UCSD-AML1 (cell line): ENCODE measurements at regions not wholly inside any gene's neighbourhood (a gene's known extent, or its start where the extent isn't known, plus 50 kb on each side); places are given as distances from the start of the nearest gene placed in this dataset.

Experiments
- DNase-seq: peaks from one replicate; lab custom pipeline; 2025; ENCODE audit not compliant: unreplicated experiment; lab: John Stamatoyannopoulos, UW

- DNase-seq = no peak
Measured at GRCh38 chr12:108029051-108029835, 99.8 kb upstream of the WSCD2 start.

GRCh38 chr12:108033090-108033489 lies 96.0 kb upstream of the WSCD2 start:
- DNase-seq = no peak

- no peak for DNase-seq
Measured at GRCh38 chr12:108035372-108035771, 93.7 kb upstream of the WSCD2 start.

GRCh38 chr12:108037960-108038359 lies 91.1 kb upstream of the WSCD2 start:
- no peak for DNase-seq

- no peak for DNase-seq
Measured at GRCh38 chr12:108039794-108040193, 89.3 kb upstream of the WSCD2 start.

- DNase-seq = no peak
Measured at GRCh38 chr12:108040947-108041346, 88.1 kb upstream of the WSCD2 start.

- no peak for DNase-seq
Measured at GRCh38 chr12:108043286-108043685, 85.8 kb upstream of the WSCD2 start.

GRCh38 chr12:108043750-108044533 lies 85.1 kb upstream of the WSCD2 start:
- no peak for DNase-seq

GRCh38 chr12:108046135-108046534 lies 83.0 kb upstream of the WSCD2 start:
- DNase-seq = no peak

- no peak for DNase-seq
Measured at GRCh38 chr12:108046650-108047049, 82.4 kb upstream of the WSCD2 start.

GRCh38 chr12:108047071-108047550 lies 82.0 kb upstream of the WSCD2 start:
- no peak for DNase-seq

GRCh38 chr12:108048686-108049085 lies 80.4 kb upstream of the WSCD2 start:
- DNase-seq = no peak

GRCh38 chr12:108050696-108051095 lies 78.4 kb upstream of the WSCD2 start:
- no peak for DNase-seq

GRCh38 chr12:108052260-108052659 lies 76.8 kb upstream of the WSCD2 start:
- no peak for DNase-seq

GRCh38 chr12:108053512-108053911 lies 75.6 kb upstream of the WSCD2 start:
- no peak for DNase-seq

GRCh38 chr12:108054496-108054895 lies 74.6 kb upstream of the WSCD2 start:
- DNase-seq = no peak

- no peak for DNase-seq
Measured at GRCh38 chr12:108055141-108055540, 73.9 kb upstream of the WSCD2 start.

GRCh38 chr12:108060067-108060466 lies 69.0 kb upstream of the WSCD2 start:
- no peak for DNase-seq

GRCh38 chr12:108060903-108061302 lies 68.2 kb upstream of the WSCD2 start:
- DNase-seq = no peak

- no peak for DNase-seq
Measured at GRCh38 chr12:108063192-108063591, 65.9 kb upstream of the WSCD2 start.

- no peak for DNase-seq
Measured at GRCh38 chr12:108065069-108065468, 64.0 kb upstream of the WSCD2 start.
